Effector memory CD4-positive, alpha-beta T cell (primary cell): ENCODE measurements at regions not wholly inside any gene's neighbourhood (a gene's known extent, or its start where the extent isn't known, plus 50 kb on each side); places are given as distances from the start of the nearest gene placed in this dataset.

Experiments used
- DNase-seq, 3 donors: peaks; one replicate each; pipeline ENCODE4 v3.0.0-alpha.2; 2020
- H3K27ac ChIP-seq: 2 replicates; pipeline ENCODE4 v1.7.0; 2013; ENCODE audit warnings: mild to moderate bottlenecking, low read length, moderate library complexity; ENCODE audit not compliant: insufficient read depth, poor library complexity, severe bottlenecking
- H3K27me3 ChIP-seq: replicated peaks from 2 replicates; pipeline ENCODE4 v1.7.0; 2013; ENCODE audit warnings: mild to moderate bottlenecking, low read length; ENCODE audit not compliant: insufficient read depth, control insufficient read depth, poor library complexity, severe bottlenecking
- H3K36me3 ChIP-seq: 2 replicates; pipeline ENCODE4 v1.7.0; 2013; ENCODE audit warnings: mild to moderate bottlenecking, low read length, moderate library complexity; ENCODE audit not compliant: control insufficient read depth, insufficient read depth
- H3K4me1 ChIP-seq: 2 replicates; pipeline ENCODE4 v1.7.0; 2013; ENCODE audit warnings: low read length, mild to moderate bottlenecking; ENCODE audit not compliant: control insufficient read depth, insufficient read depth, poor library complexity, severe bottlenecking
- H3K4me3 ChIP-seq: 2 replicates; pipeline ENCODE4 v1.7.0; 2013; ENCODE audit warnings: low read length, low read depth, mild to moderate bottlenecking; ENCODE audit not compliant: insufficient read depth, poor library complexity, severe bottlenecking
- H3K9me3 ChIP-seq: 2 replicates; pipeline ENCODE4 v1.7.0; 2013; ENCODE audit warnings: mild to moderate bottlenecking, low read length, moderate library complexity; ENCODE audit not compliant: control insufficient read depth

GRCh38 chr4:178462710-178463109 lies 1020.5 kb upstream of the AGA start:
- Histone ChIP-seq H3K36me3 (no peaks in the 10 kb centered on the region), H3K9me3 (no peaks in the 10 kb centered on the region), H3K27ac (no peak overlapping the region), H3K4me3 (no peak overlapping the region), H3K4me1 (no peaks in the 10 kb centered on the region), H3K27me3 (no peaks in the 10 kb centered on the region)
- DNase-seq: no peak

- Histone ChIP-seq H3K4me3 (no peak overlapping the region), H3K9me3 (no peaks in the 10 kb centered on the region), H3K4me1 (no peaks in the 10 kb centered on the region), H3K27me3 (no peaks in the 10 kb centered on the region), H3K27ac (no peak overlapping the region), H3K36me3 (no peaks in the 10 kb centered on the region)
- no peak for DNase-seq
Measured at GRCh38 chr4:178463747-178464146, 1021.5 kb upstream of the AGA start.

GRCh38 chr4:178470996-178471784 lies 1029.0 kb upstream of the AGA start:
- no peak for DNase-seq
- Histone ChIP-seq H3K27ac (no peak overlapping the region), H3K9me3 (no peaks in the 10 kb centered on the region), H3K4me1 (no peaks in the 10 kb centered on the region), H3K4me3 (no peak overlapping the region), H3K27me3 (no peaks in the 10 kb centered on the region), H3K36me3 (no peaks in the 10 kb centered on the region)

GRCh38 chr4:178471994-178472393 lies 1029.8 kb upstream of the AGA start:
- no peak for DNase-seq
- no peaks in the 10 kb centered on the region for H3K9me3 ChIP-seq
- no peaks in the 10 kb centered on the region for H3K27me3 ChIP-seq
- H3K4me1 ChIP-seq: no peaks in the 10 kb centered on the region
- no peak overlapping the region for H3K27ac ChIP-seq
- no peak overlapping the region for H3K4me3 ChIP-seq
- no peaks in the 10 kb centered on the region for H3K36me3 ChIP-seq

GRCh38 chr4:178480105-178480504 lies 1037.9 kb upstream of the AGA start:
- no peaks in the 10 kb centered on the region for H3K27me3 ChIP-seq
- H3K27ac ChIP-seq: no peak overlapping the region
- H3K36me3 ChIP-seq: no peaks in the 10 kb centered on the region
- no peaks in the 10 kb centered on the region for H3K9me3 ChIP-seq
- H3K4me1 ChIP-seq: no peaks in the 10 kb centered on the region
- DNase-seq: no peak
- no peak overlapping the region for H3K4me3 ChIP-seq

GRCh38 chr4:178480881-178481280 lies 1038.6 kb upstream of the AGA start:
- H3K36me3 ChIP-seq: no peaks in the 10 kb centered on the region
- no peaks in the 10 kb centered on the region for H3K27me3 ChIP-seq
- H3K27ac ChIP-seq: no peak overlapping the region
- H3K4me3 ChIP-seq: no peak overlapping the region
- no peaks in the 10 kb centered on the region for H3K9me3 ChIP-seq
- no peak for DNase-seq
- H3K4me1 ChIP-seq: no peaks in the 10 kb centered on the region

- no peak for DNase-seq
- no peak overlapping the region for H3K4me3 ChIP-seq
- H3K9me3 ChIP-seq: no peaks in the 10 kb centered on the region
- no peaks in the 10 kb centered on the region for H3K36me3 ChIP-seq
- H3K4me1 ChIP-seq: no peaks in the 10 kb centered on the region
- H3K27me3 ChIP-seq: no peaks in the 10 kb centered on the region
- H3K27ac ChIP-seq: no peak overlapping the region
Measured at GRCh38 chr4:178481564-178481963, 1039.3 kb upstream of the AGA start.

- no peak overlapping the region for H3K4me3 ChIP-seq
- DNase-seq: no peak
- H3K9me3 ChIP-seq: no peaks in the 10 kb centered on the region
- H3K27me3 ChIP-seq: no peaks in the 10 kb centered on the region
- no peak overlapping the region for H3K27ac ChIP-seq
- no peaks in the 10 kb centered on the region for H3K36me3 ChIP-seq
- H3K4me1 ChIP-seq: no peaks in the 10 kb centered on the region
Measured at GRCh38 chr4:178523038-178523437, 1080.8 kb upstream of the AGA start.

- Histone ChIP-seq H3K4me1 (no peaks in the 10 kb centered on the region), H3K27ac (no peak overlapping the region), H3K27me3 (no peaks in the 10 kb centered on the region), H3K4me3 (no peak overlapping the region), H3K36me3 (no peaks in the 10 kb centered on the region), H3K9me3 (no peaks in the 10 kb centered on the region)
- no peak for DNase-seq
Measured at GRCh38 chr4:178535939-178536579, 1093.8 kb upstream of the AGA start.

- no peaks in the 10 kb centered on the region for H3K36me3 ChIP-seq
- H3K9me3 ChIP-seq: no peaks in the 10 kb centered on the region
- H3K4me3 ChIP-seq: no peak overlapping the region
- H3K27ac ChIP-seq: no peak overlapping the region
- DNase-seq: no peak
- H3K4me1 ChIP-seq: no peaks in the 10 kb centered on the region
- H3K27me3 ChIP-seq: no peaks in the 10 kb centered on the region
Measured at GRCh38 chr4:178553201-178553600, 1111.0 kb upstream of the AGA start.
